Suppressor macrophage (primary cell): ENCODE measurements at regions not wholly inside any gene's neighbourhood (a gene's known extent, or its start where the extent isn't known, plus 50 kb on each side); places are given as distances from the start of the nearest gene placed in this dataset.
A peak's percentile ranks its signal among the peaks of the same experiment; 100 is the strongest.
"Not testable (repeated sequence)": the region's sequence is repeated elsewhere in the genome, so short reads cannot be mapped to it uniquely, and the experiment has no call there.

ENCODE experiments used
- DNase-seq, 4 experiments: peaks; one replicate each; pipeline ENCODE4 v3.0.0-alpha.2; 2020 to 2022

GRCh38 chr1:199545780-199546179 lies 481.7 kb upstream of the NR5A2 start:
- DNase-seq = no peak

- DNase-seq = no peak
Observed at GRCh38 chr1:199546323-199546722, 481.2 kb upstream of the NR5A2 start.

- DNase-seq = no peak
Observed at GRCh38 chr1:199549421-199549820, 478.1 kb upstream of the NR5A2 start.

- DNase-seq = peak in 2 of 4 experiments; percentile 6 to 7
Observed at GRCh38 chr1:199550199-199551065, 477.1 kb upstream of the NR5A2 start.

- peak; percentile 74 to 86 (median 78) for DNase-seq
Observed at GRCh38 chr1:199551967-199552565, 475.4 kb upstream of the NR5A2 start.

- DNase-seq = no peak
Observed at GRCh38 chr1:199553104-199553503, 474.4 kb upstream of the NR5A2 start.

GRCh38 chr1:199561334-199561733 lies 466.2 kb upstream of the NR5A2 start:
- DNase-seq = no peak

GRCh38 chr1:199573047-199573446 lies 454.5 kb upstream of the NR5A2 start:
- no peak for DNase-seq

GRCh38 chr1:199574950-199575349 lies 452.6 kb upstream of the NR5A2 start:
- DNase-seq = no peak

GRCh38 chr1:199580300-199580699 lies 447.2 kb upstream of the NR5A2 start:
- no peak for DNase-seq

GRCh38 chr1:199585392-199585791 lies 442.1 kb upstream of the NR5A2 start:
- DNase-seq = peak in 3 of 4 experiments; percentile 13 to 43 (median 29)

GRCh38 chr1:199590708-199591107 lies 436.8 kb upstream of the NR5A2 start:
- no peak for DNase-seq

- DNase-seq = no peak
Observed at GRCh38 chr1:199591468-199591867, 436.0 kb upstream of the NR5A2 start.

GRCh38 chr1:199593475-199593874 lies 434.0 kb upstream of the NR5A2 start:
- DNase-seq = no peak

- DNase-seq = not testable (repeated sequence)
Observed at GRCh38 chr1:199596448-199596847, 431.1 kb upstream of the NR5A2 start.

- DNase-seq = no peak
Observed at GRCh38 chr1:199597152-199597551, 430.4 kb upstream of the NR5A2 start.

- no peak for DNase-seq
Observed at GRCh38 chr1:199608414-199608813, 419.1 kb upstream of the NR5A2 start.

GRCh38 chr1:199612976-199613774 lies 414.3 kb upstream of the NR5A2 start:
- DNase-seq = peak; percentile 25 to 67 (median 46)

GRCh38 chr1:199616947-199617346 lies 410.6 kb upstream of the NR5A2 start:
- DNase-seq = no peak

GRCh38 chr1:199619223-199619622 lies 408.3 kb upstream of the NR5A2 start:
- no peak for DNase-seq

- not testable (repeated sequence) for DNase-seq
Observed at GRCh38 chr1:199626228-199626627, 401.3 kb upstream of the NR5A2 start.

GRCh38 chr1:199629624-199630023 lies 397.9 kb upstream of the NR5A2 start:
- DNase-seq = no peak

GRCh38 chr1:199639453-199639852 lies 388.1 kb upstream of the NR5A2 start:
- DNase-seq = no peak
